H9 (cell line): ENCODE measurements at regions not wholly inside any gene's neighbourhood (a gene's known extent, or its start where the extent isn't known, plus 50 kb on each side); places are given as distances from the start of the nearest gene placed in this dataset.

ENCODE experiments used
- DNase-seq: peaks from one replicate; pipeline ENCODE4 v3.0.0-alpha.2; 2017
- H2AFZ ChIP-seq: one replicate; pipeline ENCODE4 v1.6.1; 2013; ENCODE audit warnings: mild to moderate bottlenecking, low read length, control low read depth, moderate library complexity
- H2AK5ac ChIP-seq: 2 replicates; pipeline ENCODE4 v1.6.1; 2013; ENCODE audit warnings: low read length, control low read depth, mixed read lengths; ENCODE audit not compliant: insufficient read length
- H2BK120ac ChIP-seq: one replicate; pipeline ENCODE4 v1.6.1; 2013; ENCODE audit warnings: low read depth, mild to moderate bottlenecking, low read length, control low read depth, inconsistent platforms; ENCODE audit not compliant: poor library complexity, severe bottlenecking
- H2BK12ac ChIP-seq: 2 replicates; pipeline ENCODE4 v1.6.1; 2013; ENCODE audit warnings: low read length, control low read depth, mixed read lengths, low read depth; ENCODE audit not compliant: insufficient read length
- H2BK15ac ChIP-seq: 2 replicates; pipeline ENCODE4 v1.6.1; 2013; ENCODE audit warnings: low read depth, low read length, control low read depth
- H2BK20ac ChIP-seq: one replicate; pipeline ENCODE4 v1.6.1; 2013; ENCODE audit warnings: low read depth, mild to moderate bottlenecking, low read length, control low read depth, inconsistent platforms; ENCODE audit not compliant: poor library complexity, severe bottlenecking
- H2BK5ac ChIP-seq: 2 replicates; pipeline ENCODE4 v1.6.1; 2013; ENCODE audit warnings: low read length, control low read depth, mixed read lengths; ENCODE audit not compliant: insufficient read length
- H3K14ac ChIP-seq: 2 replicates; pipeline ENCODE4 v1.6.1; 2013; ENCODE audit warnings: low read length, control low read depth; ENCODE audit not compliant: insufficient read depth
- H3K18ac ChIP-seq: 2 replicates; pipeline ENCODE4 v1.6.1; 2013; ENCODE audit warnings: low read depth, mild to moderate bottlenecking, mixed read lengths, low read length, control low read depth; ENCODE audit not compliant: insufficient read length
- H3K23ac ChIP-seq: 2 replicates; pipeline ENCODE4 v1.6.1; 2013; ENCODE audit warnings: low read length, control low read depth, mixed read lengths, low read depth; ENCODE audit not compliant: insufficient read length
- H3K23me2 ChIP-seq: 2 replicates; pipeline ENCODE4 v1.6.1; 2013; ENCODE audit warnings: low read depth, mild to moderate bottlenecking, mixed read lengths, low read length, control low read depth; ENCODE audit not compliant: insufficient read length, poor library complexity, severe bottlenecking
- H3K27ac ChIP-seq: 2 replicates; pipeline ENCODE4 v1.5.1; 2013; ENCODE audit warnings: low read length, control low read depth, mixed read lengths, low read depth; ENCODE audit not compliant: insufficient read length
- H3K27me3 ChIP-seq: 2 replicates; pipeline ENCODE4 v1.6.1; 2013; ENCODE audit warnings: low read length, control low read depth, inconsistent platforms; ENCODE audit not compliant: insufficient read depth
- H3K4ac ChIP-seq: 2 replicates; pipeline ENCODE4 v1.6.1; 2013; ENCODE audit warnings: low read depth, mild to moderate bottlenecking, control low read depth, inconsistent platforms, low read length, moderate library complexity
- H3K4me1 ChIP-seq: 2 replicates; pipeline ENCODE4 v1.6.1; 2013; ENCODE audit warnings: low read length, control low read depth, inconsistent platforms; ENCODE audit not compliant: insufficient read depth
- H3K4me2 ChIP-seq: 2 replicates; pipeline ENCODE4 v1.6.1; 2013; ENCODE audit warnings: low read length, control low read depth, mixed read lengths; ENCODE audit not compliant: insufficient read length, insufficient read depth
- H3K56ac ChIP-seq: 2 replicates; pipeline ENCODE4 v1.6.1; 2013; ENCODE audit warnings: low read depth, mild to moderate bottlenecking, mixed read lengths, low read length, control low read depth; ENCODE audit not compliant: insufficient read length
- H3K79me1 ChIP-seq: 2 replicates; pipeline ENCODE4 v1.6.1; 2013; ENCODE audit warnings: low read depth, mild to moderate bottlenecking, moderate library complexity, low read length, control low read depth, inconsistent platforms; ENCODE audit not compliant: insufficient read depth, poor library complexity, severe bottlenecking
- H3K79me2 ChIP-seq: 2 replicates; pipeline ENCODE4 v1.6.1; 2013; ENCODE audit warnings: low read length, control low read depth, inconsistent platforms; ENCODE audit not compliant: insufficient read depth
- H3K9ac ChIP-seq: 2 replicates; pipeline ENCODE4 v1.6.1; 2013; ENCODE audit warnings: low read length, control low read depth, mixed read lengths; ENCODE audit not compliant: insufficient read length; ENCODE audit errors: extremely low read depth
- H3K9me3 ChIP-seq: one replicate; pipeline ENCODE4 v1.6.1; 2013; ENCODE audit warnings: low read depth, low read length, inconsistent platforms; ENCODE audit not compliant: control insufficient read depth
- H3T11ph ChIP-seq: one replicate; pipeline ENCODE4 v1.6.1; 2013; ENCODE audit warnings: mild to moderate bottlenecking, low read length, control low read depth, inconsistent platforms
- H4K20me1 ChIP-seq: one replicate; pipeline ENCODE4 v1.6.1; 2013; ENCODE audit not compliant: control insufficient read depth, insufficient read length, insufficient read depth
- H4K5ac ChIP-seq: 2 replicates; pipeline ENCODE4 v1.6.1; 2013; ENCODE audit warnings: low read depth, mild to moderate bottlenecking, mixed read lengths, low read length, control low read depth; ENCODE audit not compliant: insufficient read length
- H4K8ac ChIP-seq: replicated peaks from 2 replicates; pipeline ENCODE4 v1.6.1; 2013; ENCODE audit warnings: low read length, control low read depth, mixed read lengths, low read depth; ENCODE audit not compliant: insufficient read length
- H4K91ac ChIP-seq: 2 replicates; pipeline ENCODE4 v1.6.1; 2013; ENCODE audit warnings: low read depth, mild to moderate bottlenecking, moderate library complexity, mixed read lengths, low read length, control low read depth; ENCODE audit not compliant: insufficient read length
- H3K27ac Mint-ChIP-seq, 3 experiments: 2 replicates in 2 of 3; 3 replicates in 1 of 3; pipeline ENCODE4 v1.8.0; 2020 to 2021; ENCODE audit warnings: mixed read lengths in 3 of 3, mild to moderate bottlenecking in 1 of 3, moderate library complexity in 1 of 3
- H3K27me3 Mint-ChIP-seq: 2 replicates; pipeline ENCODE4 v1.8.0; 2021; ENCODE audit warnings: low read depth, mild to moderate bottlenecking, moderate library complexity, mixed read lengths
- H3K36me3 Mint-ChIP-seq, 3 experiments: 2 replicates in 2 of 3; 3 replicates in 1 of 3; pipeline ENCODE4 v1.8.0; 2020 to 2021; ENCODE audit warnings: low read depth in 3 of 3, mixed read lengths in 3 of 3; ENCODE audit not compliant: insufficient read depth in 1 of 3
- H3K4me1 Mint-ChIP-seq, 2 experiments: 2 replicates each; pipeline ENCODE4 v1.8.0; 2020; ENCODE audit warnings: mixed read lengths in 2 of 2
- H3K4me3 Mint-ChIP-seq, 2 experiments: 2 replicates in 1 of 2; 3 replicates in 1 of 2; pipeline ENCODE4 v1.8.0; 2020 to 2021; ENCODE audit warnings: mild to moderate bottlenecking in 2 of 2, mixed read lengths in 2 of 2, moderate library complexity in 1 of 2
- H3K9me3 Mint-ChIP-seq, 2 experiments: 2 replicates in 1 of 2; 3 replicates in 1 of 2; pipeline ENCODE4 v1.8.0; 2020; ENCODE audit warnings: mild to moderate bottlenecking in 2 of 2, mixed read lengths in 2 of 2, moderate library complexity in 1 of 2
- CTCF ChIP-seq: fragments of 200-600 bp; sonication (generic); conservative IDR thresholded peaks from 3 replicates; pipeline ENCODE4 v1.8.0; 2021; ENCODE audit warnings: antibody characterized with exemption, mild to moderate bottlenecking
- WGBS: extraction: QIAGEN DNeasy Blood & Tissue Kit; methylation state at CpG from one replicate; pipeline ENCODE4 v1.1.7; 2013; ENCODE audit warnings: missing lambda C conversion rate, low lambda C conversion rate, mixed read lengths; ENCODE audit not compliant: insufficient read length; ENCODE audit errors: extremely low coverage; 5-methylcytosine and 5-hydroxymethylcytosine counted together

- H3K27ac Mint-ChIP-seq: no peak overlapping the region
- no peak overlapping the region for H2BK5ac ChIP-seq
- H3K4me1 Mint-ChIP-seq: peaks cover 0 to 2% of the 10 kb centered on the region in 2 experiments; a peak in 1 of 4 replicates
- no peak overlapping the region for H2AFZ ChIP-seq
- no peak overlapping the region for H2BK20ac ChIP-seq
- no peaks in the 10 kb centered on the region for H3K23me2 ChIP-seq
- no peaks in the 10 kb centered on the region for H3K4me1 ChIP-seq
- H3K9me3 Mint-ChIP-seq: no peaks in the 10 kb centered on the region; a peak in 2 of 5 replicates
- no peaks in the 10 kb centered on the region for H3K79me2 ChIP-seq
- no peak overlapping the region for H4K8ac ChIP-seq
- H2BK15ac ChIP-seq: no peak overlapping the region
- no peak overlapping the region for H3K4ac ChIP-seq
- no peak overlapping the region for H3K4me3 Mint-ChIP-seq
- no CpG with 5 or more reads among the region's 4 CpGs for WGBS
- H3K4me2 ChIP-seq: no peak overlapping the region
- H3K27ac ChIP-seq: no peak overlapping the region
- H3K14ac ChIP-seq: no peak overlapping the region
- H3K9ac ChIP-seq: no peak overlapping the region
- no peaks in the 10 kb centered on the region for H4K20me1 ChIP-seq
- H4K5ac ChIP-seq: no peak overlapping the region
- H4K91ac ChIP-seq: no peak overlapping the region
- no peaks in the 10 kb centered on the region for H3K27me3 Mint-ChIP-seq
- no peaks in the 10 kb centered on the region; the same call in 1 of the 2 replicates for H3K27me3 ChIP-seq
- H2BK12ac ChIP-seq: no peak overlapping the region
- H3T11ph ChIP-seq: no peak overlapping the region
- no peaks in the 10 kb centered on the region for H3K79me1 ChIP-seq
- H3K9me3 ChIP-seq: no peaks in the 10 kb centered on the region
- no peak overlapping the region for H3K56ac ChIP-seq
- no peak for TF ChIP-seq CTCF
- no peak overlapping the region for H2BK120ac ChIP-seq
- no peak overlapping the region for H3K18ac ChIP-seq
- no peak for DNase-seq
- H3K36me3 Mint-ChIP-seq: no peaks in the 10 kb centered on the region
- no peak overlapping the region for H2AK5ac ChIP-seq
- H3K23ac ChIP-seq: no peak overlapping the region
Observed at GRCh38 chr5:153318556-153318955, 171.9 kb upstream of the GRIA1 start.
